ENCODE measurements at regions not wholly inside any gene's neighbourhood (a gene's known extent, or its start where the extent isn't known, plus 50 kb on each side); places are given as distances from the start of the nearest gene placed in this dataset.
A peak's percentile ranks its signal among the peaks of the same experiment; 100 is the strongest.

DNA sequence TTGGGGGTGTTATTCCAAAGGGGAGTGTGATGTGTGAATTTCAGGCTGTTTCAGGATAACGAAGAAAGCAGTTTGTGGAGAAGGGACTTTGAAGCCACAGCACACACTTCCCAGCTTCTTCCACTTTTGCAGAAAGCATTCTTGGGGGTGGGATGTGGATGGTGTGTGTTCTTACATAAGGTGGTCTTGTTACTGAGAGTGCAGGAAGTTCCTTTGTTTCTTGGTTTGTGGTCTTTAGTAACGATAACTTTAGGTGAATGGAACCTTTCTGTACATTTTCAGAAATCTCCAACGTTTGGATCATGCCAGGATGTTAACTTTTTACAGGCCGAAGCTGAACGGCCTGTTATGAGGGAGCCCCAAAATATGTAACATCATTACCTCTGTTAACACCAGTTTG lies 251.8 kb downstream of the KCNRG start:
- Histone ChIP-seq H3K9me3 (no peaks in the 10 kb centered on the region), H3K27ac (no peak overlapping the region), H3K27me3 (no peaks in the 10 kb centered on the region), H3K4me3 (no peak overlapping the region), H3K4me1 (peaks cover 0 to 8% (median 3%) of the 10 kb centered on the region in 4 donors), H3K36me3 (no peaks in the 10 kb centered on the region)
- no peak for DNase-seq
- intact Hi-C loops (cut with DNase I), result no loop called here
- TF ChIP-seq POLR2A (IDR thresholded peaks at IDR 0.05), result no peak
- TF ChIP-seq, protein P1, sequence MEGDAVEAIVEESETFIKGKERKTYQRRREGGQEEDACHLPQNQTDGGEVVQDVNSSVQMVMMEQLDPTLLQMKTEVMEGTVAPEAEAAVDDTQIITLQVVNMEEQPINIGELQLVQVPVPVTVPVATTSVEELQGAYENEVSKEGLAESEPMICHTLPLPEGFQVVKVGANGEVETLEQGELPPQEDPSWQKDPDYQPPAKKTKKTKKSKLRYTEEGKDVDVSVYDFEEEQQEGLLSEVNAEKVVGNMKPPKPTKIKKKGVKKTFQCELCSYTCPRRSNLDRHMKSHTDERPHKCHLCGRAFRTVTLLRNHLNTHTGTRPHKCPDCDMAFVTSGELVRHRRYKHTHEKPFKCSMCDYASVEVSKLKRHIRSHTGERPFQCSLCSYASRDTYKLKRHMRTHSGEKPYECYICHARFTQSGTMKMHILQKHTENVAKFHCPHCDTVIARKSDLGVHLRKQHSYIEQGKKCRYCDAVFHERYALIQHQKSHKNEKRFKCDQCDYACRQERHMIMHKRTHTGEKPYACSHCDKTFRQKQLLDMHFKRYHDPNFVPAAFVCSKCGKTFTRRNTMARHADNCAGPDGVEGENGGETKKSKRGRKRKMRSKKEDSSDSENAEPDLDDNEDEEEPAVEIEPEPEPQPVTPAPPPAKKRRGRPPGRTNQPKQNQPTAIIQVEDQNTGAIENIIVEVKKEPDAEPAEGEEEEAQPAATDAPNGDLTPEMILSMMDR (IDR thresholded peaks at IDR 0.05), result no peak
- WGBS (ENCODE audit: insufficient coverage, low coverage, low lambda C conversion rate, missing lambda C conversion rate), result 69% methylated on average over 5 of the region's 5 CpGs
- ATAC-seq, result no peak

DNA sequence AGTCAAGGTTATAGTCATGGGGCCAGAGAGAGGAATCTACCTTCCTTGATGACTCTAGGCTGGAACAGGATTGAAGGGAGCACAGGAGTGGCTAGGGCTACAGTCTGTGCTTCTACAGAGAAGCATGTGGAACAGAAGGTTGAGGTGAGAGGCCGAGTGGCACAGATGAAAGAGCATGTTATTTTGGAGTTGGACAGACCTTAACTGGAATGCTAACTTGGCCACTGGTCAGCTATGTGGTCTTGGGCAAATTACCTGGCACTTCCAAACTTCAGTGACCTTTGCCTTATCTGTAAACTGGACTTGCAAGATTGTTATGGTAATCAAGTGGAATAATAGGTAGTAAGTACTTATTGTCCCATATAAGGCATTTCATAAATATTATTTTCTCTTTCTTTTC lies 252.7 kb downstream of the KCNRG start:
- intact Hi-C loops (cut with DNase I), result no loop called here
- peaks cover 0 to 8% (median 3%) of the 10 kb centered on the region in 4 donors for H3K4me1 ChIP-seq
- 15% methylated on average over 1 of the region's 1 CpG for WGBS (ENCODE audit: insufficient coverage, low coverage, low lambda C conversion rate, missing lambda C conversion rate)
- H3K27ac ChIP-seq, result peak overlapping the region in 2 of 3 donors; percentile 21 to 57
- H3K4me3 ChIP-seq, result no peak overlapping the region
- ATAC-seq (peak; percentile 95 to 98 (median 97)), DNase-seq (peak in 1 of 3 donors; percentile 66)
- TF ChIP-seq, protein P1 (IDR thresholded peaks at IDR 0.05), result no peak
- no peak for TF ChIP-seq POLR2A (IDR thresholded peaks at IDR 0.05)
- H3K27me3 ChIP-seq, result no peaks in the 10 kb centered on the region
- no peaks in the 10 kb centered on the region for H3K9me3 ChIP-seq
- no peaks in the 10 kb centered on the region for H3K36me3 ChIP-seq

DNA sequence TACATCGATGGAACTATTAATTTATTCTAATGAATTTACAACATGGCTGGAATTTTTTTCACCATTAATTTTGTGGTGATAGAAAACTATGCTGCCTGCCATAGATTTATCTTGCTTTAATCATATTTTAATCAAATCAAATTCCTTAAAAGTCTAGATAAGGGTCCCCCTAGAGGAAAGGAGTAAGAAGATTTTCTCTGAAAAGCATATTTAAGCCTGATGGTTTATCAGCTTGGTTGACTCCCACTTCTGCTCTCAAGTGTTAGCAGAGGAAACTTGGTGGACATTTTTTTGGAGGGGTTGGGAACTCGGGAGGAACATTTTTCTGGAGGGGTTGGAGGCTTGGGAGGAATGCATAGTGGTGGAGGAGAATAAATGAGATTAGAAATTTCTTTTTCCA lies 253.3 kb downstream of the KCNRG start:
- Histone ChIP-seq H3K4me1 (peaks cover 0 to 8% (median 3%) of the 10 kb centered on the region in 4 donors), H3K9me3 (no peaks in the 10 kb centered on the region), H3K27ac (no peak overlapping the region), H3K4me3 (no peak overlapping the region), H3K27me3 (no peaks in the 10 kb centered on the region), H3K36me3 (no peaks in the 10 kb centered on the region)
- WGBS (ENCODE audit: insufficient coverage, low coverage, low lambda C conversion rate, missing lambda C conversion rate), result 66% methylated on average over 2 of the region's 2 CpGs
- ATAC-seq, result no peak
- intact Hi-C loops (cut with DNase I), result no loop called here
- no peak for TF ChIP-seq POLR2A (IDR thresholded peaks at IDR 0.05)
- TF ChIP-seq, protein P1 (IDR thresholded peaks at IDR 0.05), result no peak
- DNase-seq, result no peak

DNA sequence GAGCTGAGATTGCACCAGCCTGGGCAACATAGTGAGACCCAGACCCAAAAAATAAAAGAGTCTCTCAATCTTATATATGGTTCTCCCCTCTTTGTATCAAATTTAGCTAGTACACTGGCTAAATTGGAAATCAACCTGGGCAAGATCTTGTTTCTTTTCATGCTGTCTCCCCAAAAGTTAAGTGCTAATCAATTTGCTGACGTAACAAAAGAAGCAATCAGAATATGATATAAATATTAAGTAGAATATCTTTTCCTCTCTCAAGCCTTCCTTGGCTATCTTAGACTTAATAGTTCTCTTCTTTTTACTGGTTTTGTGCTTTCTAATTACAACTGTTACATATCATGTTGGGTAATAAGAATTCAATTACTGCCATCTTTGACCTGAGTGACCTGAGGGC lies 258.9 kb downstream of the KCNRG start:
- DNase-seq, result no peak
- Histone ChIP-seq H3K4me1 (peaks cover 0 to 7% (median 0%) of the 10 kb centered on the region in 4 donors), H3K9me3 (no peaks in the 10 kb centered on the region), H3K27me3 (no peaks in the 10 kb centered on the region), H3K4me3 (no peak overlapping the region), H3K36me3 (no peaks in the 10 kb centered on the region), H3K27ac (no peak overlapping the region)
- no peak for TF ChIP-seq POLR2A (IDR thresholded peaks at IDR 0.05)
- TF ChIP-seq, protein P1 (IDR thresholded peaks at IDR 0.05), result no peak
- WGBS (ENCODE audit: insufficient coverage, low coverage, low lambda C conversion rate, missing lambda C conversion rate), result 80% methylated on average over 1 of the region's 1 CpG
- ATAC-seq, result no peak
- intact Hi-C loops (cut with DNase I), result no loop called here
